Panc1 (cell line): ENCODE measurements at regions not wholly inside any gene's neighbourhood (a gene's known extent, or its start where the extent isn't known, plus 50 kb on each side); places are given as distances from the start of the nearest gene placed in this dataset.

Source experiments
- ATAC-seq: fragments of 200-7000 bp; cut with Tn5 transposase; 2 replicates; pipeline ENCODE4 v1.9.1; 2020; ENCODE audit warnings: mild to moderate bottlenecking, moderate library complexity
- BruUV-seq: library from RNA; stranded (reverse); fragments of 400-500 nt; replicated peaks from 2 replicates; lab custom pipeline; 2021; lab: Mats Ljungman, UMichigan
- CTCF ChIA-PET: fragments of 300-600 bp; sonication (Branson Sonifier 250); formaldehyde crosslinking; loops from one replicate; lab custom pipeline; 2022; ENCODE audit warnings: antibody characterized with exemption; lab: Charles Lee
- POLR2A ChIA-PET: fragments of 300-600 bp; sonication (Branson Sonifier 250); formaldehyde crosslinking; loops from one replicate; lab custom pipeline; 2022; ENCODE audit warnings: antibody characterized with exemption; lab: Charles Lee
- DNase-seq: peaks from one replicate; pipeline ENCODE4 v3.0.0-alpha.2; 2010; ENCODE audit warnings: low read depth, low spot score
- H3K27ac ChIP-seq: 2 replicates; pipeline ENCODE4 v1.5.1; 2011; ENCODE audit warnings: mild to moderate bottlenecking, low read length, inconsistent platforms
- H3K27me3 ChIP-seq: fragments of 200-500 bp; sonication (Bioruptor generic); 2 replicates; pipeline ENCODE4 v1.6.0; 2014; ENCODE audit warnings: low read length, inconsistent platforms; ENCODE audit not compliant: control insufficient read depth, insufficient read depth
- H3K36me3 ChIP-seq: fragments of 200-500 bp; sonication (Bioruptor generic); 2 replicates; pipeline ENCODE4 v1.5.1; 2014; ENCODE audit warnings: inconsistent platforms, mild to moderate bottlenecking, low read length, moderate library complexity; ENCODE audit not compliant: control insufficient read depth, insufficient read depth
- H3K4me1 ChIP-seq: 2 replicates; pipeline ENCODE4 v1.5.1; 2011; ENCODE audit warnings: inconsistent platforms, mild to moderate bottlenecking, low read length, moderate library complexity; ENCODE audit not compliant: control insufficient read depth, insufficient read depth
- H3K4me3 ChIP-seq, 2 experiments: 2 replicates each; pipeline ENCODE4 v1.5.1; 2011 to 2012; ENCODE audit warnings: low read depth in 2 of 2, low read length in 2 of 2, mild to moderate bottlenecking in 2 of 2, inconsistent platforms in 1 of 2, moderate library complexity in 1 of 2
- H3K9me3 ChIP-seq: fragments of 200-500 bp; sonication (Bioruptor generic); 2 replicates; pipeline ENCODE4 v1.5.1; 2014; ENCODE audit warnings: low read depth, mild to moderate bottlenecking, inconsistent platforms, low read length, moderate library complexity; ENCODE audit not compliant: control insufficient read depth, insufficient read depth
- POLR2AphosphoS5 ChIP-seq: IDR thresholded peaks from 2 replicates; pipeline ENCODE4 v1.6.1; 2012; ENCODE audit warnings: mild to moderate bottlenecking, low read depth, low read length, moderate library complexity
- SIN3A ChIP-seq: IDR thresholded peaks from 2 replicates; pipeline ENCODE4 v1.6.1; 2012; ENCODE audit warnings: low read depth, mild to moderate bottlenecking, low read length, moderate library complexity, borderline replicate concordance; ENCODE audit not compliant: insufficient read depth
- TCF7L2 ChIP-seq: IDR thresholded peaks from 2 replicates; pipeline ENCODE4 v1.6.1; 2011; ENCODE audit warnings: mild to moderate bottlenecking, low read depth, low read length, inconsistent platforms
- in situ Hi-C: cut with HindIII; loops from 2 replicates; pipeline ENCODE4 v1.10.0; 2016; ENCODE audit warnings: low sequenced_read_pairs, low pct_unique_long_range_greater_than_20kb
- intact Hi-C: fragments of 100-400 bp; cut with micrococcal nuclease; formaldehyde crosslinking; loops from one replicate; pipeline ENCODE4 v1.10.0; 2022; ENCODE audit not compliant: unreplicated experiment
- TF ChIP-seq, protein P1 (sequence below): fragments of 450-650 bp; IDR thresholded peaks from 2 replicates; pipeline ENCODE4 v1.5.1; 2017; ENCODE audit warnings: mild to moderate bottlenecking
- TF ChIP-seq, protein P2 (sequence below), 2 experiments: IDR thresholded peaks; 2 replicates each; pipeline ENCODE4 v1.6.1; 2011 to 2012; ENCODE audit warnings: low read depth in 2 of 2, control low read depth in 1 of 2, low read length in 1 of 2, mild to moderate bottlenecking in 1 of 2, moderate library complexity in 1 of 2; ENCODE audit not compliant: insufficient read depth in 1 of 2

DNA sequence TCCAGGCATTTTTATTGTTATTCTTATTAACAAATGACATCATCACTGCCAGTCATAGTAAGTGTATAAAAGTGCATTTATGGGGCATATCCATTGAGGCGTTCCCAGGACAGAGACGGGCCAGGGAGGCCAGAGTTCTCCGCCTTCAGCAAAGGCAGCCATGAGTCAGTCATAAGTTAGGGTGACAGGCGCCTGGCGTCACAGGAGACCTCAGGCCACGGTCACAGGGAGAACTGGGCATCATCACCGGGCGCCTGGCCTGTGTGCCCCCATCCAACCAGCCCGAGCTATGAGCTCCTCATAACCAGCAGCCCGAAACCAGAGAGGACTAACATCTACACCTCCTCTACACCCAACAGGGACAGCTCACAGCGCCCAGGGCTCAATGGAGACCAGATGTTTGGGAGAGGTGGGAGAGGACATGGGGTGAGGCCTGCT, 259.2 kb downstream of the DLL1 start:
- Histone ChIP-seq H3K36me3 (no peaks in the 10 kb centered on the region), H3K4me1 (no peaks in the 10 kb centered on the region), H3K9me3 (no peaks in the 10 kb centered on the region), H3K27me3 (no peaks in the 10 kb centered on the region), H3K4me3 (no peak overlapping the region), H3K27ac (no peak overlapping the region)
- in situ Hi-C loops, result no loop called here
- ChIA-PET POLR2A (no interaction called here), CTCF (no interaction called here)
- intact Hi-C loops, result no loop called here
- DNase-seq, result no peak
- BruUV-seq, result no TSS peak
- no peak for ATAC-seq
- no peak for TF ChIP-seq POLR2AphosphoS5
- TF ChIP-seq, protein P1, sequence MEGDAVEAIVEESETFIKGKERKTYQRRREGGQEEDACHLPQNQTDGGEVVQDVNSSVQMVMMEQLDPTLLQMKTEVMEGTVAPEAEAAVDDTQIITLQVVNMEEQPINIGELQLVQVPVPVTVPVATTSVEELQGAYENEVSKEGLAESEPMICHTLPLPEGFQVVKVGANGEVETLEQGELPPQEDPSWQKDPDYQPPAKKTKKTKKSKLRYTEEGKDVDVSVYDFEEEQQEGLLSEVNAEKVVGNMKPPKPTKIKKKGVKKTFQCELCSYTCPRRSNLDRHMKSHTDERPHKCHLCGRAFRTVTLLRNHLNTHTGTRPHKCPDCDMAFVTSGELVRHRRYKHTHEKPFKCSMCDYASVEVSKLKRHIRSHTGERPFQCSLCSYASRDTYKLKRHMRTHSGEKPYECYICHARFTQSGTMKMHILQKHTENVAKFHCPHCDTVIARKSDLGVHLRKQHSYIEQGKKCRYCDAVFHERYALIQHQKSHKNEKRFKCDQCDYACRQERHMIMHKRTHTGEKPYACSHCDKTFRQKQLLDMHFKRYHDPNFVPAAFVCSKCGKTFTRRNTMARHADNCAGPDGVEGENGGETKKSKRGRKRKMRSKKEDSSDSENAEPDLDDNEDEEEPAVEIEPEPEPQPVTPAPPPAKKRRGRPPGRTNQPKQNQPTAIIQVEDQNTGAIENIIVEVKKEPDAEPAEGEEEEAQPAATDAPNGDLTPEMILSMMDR, result no peak
- TF ChIP-seq SIN3A, result no peak

DNA sequence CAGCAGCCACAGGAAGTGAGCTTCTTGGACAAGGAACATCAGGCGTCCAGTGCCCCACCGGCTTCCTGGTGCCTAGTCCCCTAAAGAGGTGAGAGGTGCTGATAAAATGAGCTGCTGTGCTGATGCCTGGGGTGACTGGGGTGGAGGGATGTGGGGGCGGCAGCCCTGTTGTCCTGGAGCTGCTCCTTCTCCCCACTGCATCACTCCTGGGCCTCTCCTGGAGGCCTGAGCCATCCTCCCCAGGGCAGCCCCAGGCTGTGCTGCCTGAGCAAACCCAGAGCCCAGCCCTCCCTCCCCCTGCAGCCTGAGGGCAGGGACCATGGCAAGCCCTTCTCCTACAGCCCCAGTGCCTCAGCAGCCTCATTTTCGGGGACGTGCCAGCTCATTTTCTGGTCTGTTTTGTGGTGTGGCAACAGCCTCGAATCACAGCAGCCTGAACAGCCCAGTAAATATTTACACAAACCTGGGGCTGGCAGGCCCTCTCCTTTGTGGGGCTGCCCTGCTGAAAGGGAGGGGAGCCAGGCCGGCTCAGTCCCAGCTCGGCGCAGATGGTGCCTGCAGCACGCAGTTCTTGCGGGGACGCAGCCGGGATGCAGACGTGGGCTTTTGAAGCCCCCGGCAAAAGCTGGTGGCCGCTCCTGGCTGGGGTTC, 259.9 kb downstream of the DLL1 start:
- ChIA-PET CTCF (no interaction called here), POLR2A (no interaction called here)
- H3K27me3 ChIP-seq, result no peaks in the 10 kb centered on the region
- in situ Hi-C loops (no loop called here), intact Hi-C loops (no loop called here)
- no peaks in the 10 kb centered on the region for H3K9me3 ChIP-seq
- no peak for DNase-seq
- H3K27ac ChIP-seq, result no peak overlapping the region
- H3K4me1 ChIP-seq, result no peaks in the 10 kb centered on the region
- no peak overlapping the region for H3K4me3 ChIP-seq
- no peak for TF ChIP-seq TCF7L2
- no peak for TF ChIP-seq POLR2AphosphoS5
- TF ChIP-seq, protein P2, sequence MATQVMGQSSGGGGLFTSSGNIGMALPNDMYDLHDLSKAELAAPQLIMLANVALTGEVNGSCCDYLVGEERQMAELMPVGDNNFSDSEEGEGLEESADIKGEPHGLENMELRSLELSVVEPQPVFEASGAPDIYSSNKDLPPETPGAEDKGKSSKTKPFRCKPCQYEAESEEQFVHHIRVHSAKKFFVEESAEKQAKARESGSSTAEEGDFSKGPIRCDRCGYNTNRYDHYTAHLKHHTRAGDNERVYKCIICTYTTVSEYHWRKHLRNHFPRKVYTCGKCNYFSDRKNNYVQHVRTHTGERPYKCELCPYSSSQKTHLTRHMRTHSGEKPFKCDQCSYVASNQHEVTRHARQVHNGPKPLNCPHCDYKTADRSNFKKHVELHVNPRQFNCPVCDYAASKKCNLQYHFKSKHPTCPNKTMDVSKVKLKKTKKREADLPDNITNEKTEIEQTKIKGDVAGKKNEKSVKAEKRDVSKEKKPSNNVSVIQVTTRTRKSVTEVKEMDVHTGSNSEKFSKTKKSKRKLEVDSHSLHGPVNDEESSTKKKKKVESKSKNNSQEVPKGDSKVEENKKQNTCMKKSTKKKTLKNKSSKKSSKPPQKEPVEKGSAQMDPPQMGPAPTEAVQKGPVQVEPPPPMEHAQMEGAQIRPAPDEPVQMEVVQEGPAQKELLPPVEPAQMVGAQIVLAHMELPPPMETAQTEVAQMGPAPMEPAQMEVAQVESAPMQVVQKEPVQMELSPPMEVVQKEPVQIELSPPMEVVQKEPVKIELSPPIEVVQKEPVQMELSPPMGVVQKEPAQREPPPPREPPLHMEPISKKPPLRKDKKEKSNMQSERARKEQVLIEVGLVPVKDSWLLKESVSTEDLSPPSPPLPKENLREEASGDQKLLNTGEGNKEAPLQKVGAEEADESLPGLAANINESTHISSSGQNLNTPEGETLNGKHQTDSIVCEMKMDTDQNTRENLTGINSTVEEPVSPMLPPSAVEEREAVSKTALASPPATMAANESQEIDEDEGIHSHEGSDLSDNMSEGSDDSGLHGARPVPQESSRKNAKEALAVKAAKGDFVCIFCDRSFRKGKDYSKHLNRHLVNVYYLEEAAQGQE (IDR thresholded peaks at IDR 0.05; ENCODE audit: insufficient read depth in 1 of 2, low read depth in 2 of 2, low read length in 1 of 2), result no peak
- TF ChIP-seq, protein P1, result no peak
- no peak for TF ChIP-seq SIN3A
- no TSS peak for BruUV-seq
- ATAC-seq, result no peak
- no peaks in the 10 kb centered on the region for H3K36me3 ChIP-seq
